ENCODE measurements at regions not wholly inside any gene's neighbourhood (a gene's known extent, or its start where the extent isn't known, plus 50 kb on each side); places are given as distances from the start of the nearest gene placed in this dataset.
"Not testable (repeated sequence)": the region's sequence is repeated elsewhere in the genome, so short reads cannot be mapped to it uniquely, and the experiment has no call there.

DNA sequence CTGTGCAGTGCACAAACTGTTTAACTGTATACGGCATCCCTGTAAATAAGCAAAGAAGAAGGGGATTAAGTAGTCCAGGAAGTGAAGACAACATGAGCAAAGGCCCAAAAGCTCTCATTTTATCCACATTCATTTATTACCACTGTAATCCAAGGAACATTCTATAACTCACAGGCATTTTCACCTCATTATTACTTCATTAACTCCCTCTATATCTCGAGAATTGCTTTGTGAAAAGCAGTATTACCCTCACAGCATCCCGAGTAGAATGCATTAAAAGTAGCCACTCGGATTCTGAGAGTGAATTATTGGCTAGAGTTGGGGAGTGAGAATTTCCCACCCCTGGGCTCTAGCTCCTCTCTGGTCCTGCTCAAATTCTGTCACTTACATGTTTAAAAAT lies 51.0 kb upstream of the CHCHD3 start:
- in situ Hi-C loops (cut with HindIII; ENCODE audit: low sequenced_read_pairs): no loop called here

DNA sequence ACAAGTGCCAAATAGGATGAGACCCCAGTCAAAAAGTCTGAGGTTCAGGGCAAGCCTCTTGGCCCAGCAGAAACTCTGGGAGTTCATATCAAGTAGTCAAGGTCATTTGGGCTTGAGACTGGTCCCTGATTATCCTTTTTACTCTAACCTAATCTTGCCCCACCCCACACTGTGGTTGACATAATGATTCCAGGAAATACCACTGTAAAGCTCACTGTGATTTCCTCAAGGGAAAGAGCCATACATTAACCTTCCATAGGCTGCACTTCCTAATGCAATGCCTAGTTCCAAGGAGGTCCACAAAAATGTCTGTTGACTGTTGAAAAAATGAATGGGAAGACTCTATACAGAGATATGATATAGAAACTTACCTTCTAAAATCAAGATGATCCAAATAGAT lies 52.9 kb upstream of the CHCHD3 start:
- in situ Hi-C loops (cut with HindIII; ENCODE audit: low sequenced_read_pairs): loop anchor here (5.0 kb wide), 1 partner anchor 48 kb away; no protein-coding TSS in a partner anchor

DNA sequence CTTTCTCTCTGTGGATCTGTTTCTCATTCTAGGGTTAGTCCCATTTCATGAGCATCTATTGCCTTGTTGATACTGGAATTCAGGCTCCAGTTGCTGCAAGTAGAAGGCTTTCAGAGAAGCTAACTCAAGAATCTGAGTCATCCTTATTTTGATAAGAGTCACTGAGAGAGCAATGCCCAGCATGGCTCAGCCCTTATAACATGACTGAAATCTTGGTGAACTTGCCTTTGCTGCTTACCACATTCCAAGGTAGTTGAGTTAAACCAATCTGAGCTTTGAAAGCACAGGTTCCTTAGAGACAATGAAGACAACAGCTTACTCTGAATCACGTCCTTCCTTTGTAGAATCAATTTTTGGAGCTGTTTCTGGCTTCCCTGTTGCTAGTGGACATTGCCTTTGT lies 53.6 kb upstream of the CHCHD3 start:
- in situ Hi-C loops (cut with HindIII; ENCODE audit: low sequenced_read_pairs): loop anchor here (5.0 kb wide), 1 partner anchor 48 kb away; no protein-coding TSS in a partner anchor

DNA sequence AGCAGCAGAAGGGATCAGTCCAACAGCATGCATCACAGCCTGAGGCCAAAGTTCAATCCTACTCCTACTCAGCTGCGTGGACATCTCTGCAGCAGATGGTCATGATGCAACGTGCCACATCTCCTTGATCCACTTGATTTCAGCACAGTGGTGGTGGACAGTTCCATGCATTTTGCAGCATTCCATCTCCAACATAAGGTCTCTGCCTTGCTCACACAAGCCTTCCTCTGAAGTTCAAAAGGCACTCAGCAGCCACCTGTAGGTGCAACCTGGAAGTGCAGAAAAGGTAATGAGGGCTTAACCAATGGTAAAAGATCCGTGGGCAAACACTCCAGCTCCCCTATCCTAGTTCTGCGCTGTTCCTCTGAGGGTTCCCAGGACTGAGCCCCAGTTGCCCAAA lies 57.5 kb upstream of the CHCHD3 start:
- in situ Hi-C loops (cut with HindIII; ENCODE audit: low sequenced_read_pairs): loop anchor here (5.0 kb wide), 1 partner anchor 52 kb away; no protein-coding TSS in a partner anchor

DNA sequence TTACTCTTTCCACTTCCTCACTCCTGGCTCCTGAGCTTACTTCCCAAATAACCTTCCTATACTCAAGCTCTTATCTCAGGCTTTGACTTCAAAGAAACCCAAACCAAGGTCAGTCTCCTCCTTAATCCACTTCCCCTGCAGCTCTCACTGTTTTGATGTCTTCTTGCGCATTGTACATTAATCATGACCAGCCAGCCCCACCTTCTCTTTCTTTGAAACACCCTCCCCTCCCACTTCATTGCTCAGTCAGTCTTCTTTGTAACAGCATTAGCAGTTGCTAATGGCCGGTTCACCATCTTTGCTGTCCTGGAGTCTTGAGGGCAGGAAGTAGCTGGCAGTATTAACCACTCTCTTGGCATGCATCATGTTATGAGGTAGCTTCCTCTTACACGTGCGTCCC lies 57.9 kb upstream of the CHCHD3 start:
- in situ Hi-C loops (cut with HindIII; ENCODE audit: low sequenced_read_pairs): loop anchor here (5.0 kb wide), 1 partner anchor 52 kb away; no protein-coding TSS in a partner anchor

DNA sequence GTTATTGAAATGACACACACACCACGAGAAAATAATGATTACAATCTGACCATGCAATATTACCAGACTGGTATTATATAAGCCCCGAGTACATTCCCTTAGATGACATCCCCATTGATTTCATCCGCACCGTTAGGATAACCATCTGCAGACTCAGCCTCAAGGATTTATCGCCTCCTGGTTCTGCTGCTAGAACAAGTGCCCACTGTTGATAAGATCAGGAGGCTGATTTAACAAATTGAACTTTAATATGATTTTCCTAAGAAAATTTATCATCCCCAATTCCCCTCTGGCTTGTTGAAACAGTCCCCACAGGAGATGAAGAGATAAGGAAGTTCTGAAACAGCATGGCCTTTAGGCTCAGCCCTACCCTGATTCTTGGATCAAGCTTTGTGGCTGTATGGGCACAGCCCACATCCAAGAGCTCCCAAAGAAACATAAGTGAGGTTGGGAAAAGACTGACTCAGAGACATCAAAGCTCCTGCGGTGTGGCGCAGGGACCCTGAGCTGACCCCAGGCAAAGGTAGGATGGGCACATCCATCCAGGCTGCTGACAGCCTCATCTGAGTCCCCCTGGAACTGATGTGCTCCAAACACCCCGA lies 59.2 kb upstream of the CHCHD3 start:
- in situ Hi-C loops (cut with HindIII; ENCODE audit: low sequenced_read_pairs): no loop called here

DNA sequence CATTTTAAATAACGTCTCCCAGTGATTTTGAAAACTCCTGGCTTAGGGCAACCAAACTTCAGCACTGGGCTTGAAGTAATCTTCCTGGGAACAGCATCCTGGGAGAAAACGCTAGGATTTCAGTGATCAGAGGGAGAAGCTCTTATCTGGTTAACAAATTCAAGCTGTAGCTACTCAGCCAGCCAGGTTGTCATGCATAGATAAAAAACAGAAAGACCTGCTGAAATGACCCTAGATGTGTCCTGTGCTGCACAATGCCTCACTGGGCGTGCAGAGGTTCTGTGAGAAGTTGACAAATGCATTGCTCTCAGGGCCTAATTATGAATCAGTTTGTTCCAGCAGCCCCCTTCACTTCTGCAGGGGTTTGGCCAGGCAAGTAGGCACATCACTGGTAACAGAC lies 68.9 kb upstream of the CHCHD3 start:
- in situ Hi-C loops (cut with HindIII; ENCODE audit: low sequenced_read_pairs): no loop called here

DNA sequence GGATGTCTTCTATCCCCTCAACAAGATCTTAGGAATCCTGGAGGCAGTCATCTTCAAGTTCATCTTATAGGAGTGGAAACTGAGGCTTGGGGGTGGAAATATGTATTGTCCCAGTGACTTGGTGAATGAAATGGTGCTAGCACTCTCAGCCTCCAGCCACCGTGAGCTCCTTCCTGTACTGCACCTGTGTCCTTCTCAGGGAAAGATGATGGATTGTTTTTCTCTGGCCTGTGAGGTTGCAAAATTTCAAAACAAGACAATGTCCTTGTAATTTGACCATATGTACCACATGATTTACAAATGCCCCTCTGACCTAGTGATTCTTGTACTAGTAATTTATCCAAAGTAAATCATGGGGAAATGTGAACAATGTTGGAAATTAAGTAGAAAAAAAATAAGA lies 71.0 kb upstream of the CHCHD3 start:
- in situ Hi-C loops (cut with HindIII; ENCODE audit: low sequenced_read_pairs): no loop called here

DNA sequence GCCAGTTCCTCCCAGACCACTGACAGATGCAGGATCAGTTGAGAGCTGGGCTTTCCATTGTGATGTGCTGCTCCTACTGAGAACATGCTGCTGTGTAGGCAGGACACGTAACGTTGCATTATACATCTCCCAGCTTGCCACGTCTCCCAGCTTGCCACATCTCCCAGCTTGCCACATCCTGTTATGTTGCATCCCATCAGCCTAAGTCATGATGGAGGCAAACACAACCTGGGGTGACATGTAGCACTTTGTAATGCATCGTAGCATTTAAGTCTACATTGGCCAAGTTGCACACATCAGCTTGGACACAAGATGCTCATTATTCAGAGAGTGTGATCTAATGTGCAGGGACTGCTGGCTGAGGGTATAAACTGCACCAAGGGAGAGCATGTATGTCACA lies 73.3 kb upstream of the CHCHD3 start:
- in situ Hi-C loops (cut with HindIII; ENCODE audit: low sequenced_read_pairs): no loop called here

DNA sequence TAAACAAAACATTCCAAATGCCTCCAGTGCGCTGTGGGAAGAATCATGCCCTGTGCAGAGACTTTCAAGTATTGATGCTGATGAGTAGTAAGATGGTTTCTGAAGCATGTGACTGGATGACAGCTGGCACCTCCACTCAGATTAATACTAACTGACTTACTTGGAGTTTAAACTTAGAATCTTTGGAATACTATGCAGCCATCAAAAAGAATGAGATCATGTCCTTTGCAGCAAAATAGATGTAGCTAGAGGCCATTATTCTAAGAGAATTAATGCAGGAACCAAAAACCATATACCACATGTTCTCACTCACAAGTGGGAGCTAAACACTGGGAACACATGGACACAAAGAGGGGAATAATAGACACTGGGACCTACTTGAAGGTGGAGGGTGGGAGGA lies 73.8 kb upstream of the CHCHD3 start:
- in situ Hi-C loops (cut with HindIII; ENCODE audit: low sequenced_read_pairs): no loop called here

DNA sequence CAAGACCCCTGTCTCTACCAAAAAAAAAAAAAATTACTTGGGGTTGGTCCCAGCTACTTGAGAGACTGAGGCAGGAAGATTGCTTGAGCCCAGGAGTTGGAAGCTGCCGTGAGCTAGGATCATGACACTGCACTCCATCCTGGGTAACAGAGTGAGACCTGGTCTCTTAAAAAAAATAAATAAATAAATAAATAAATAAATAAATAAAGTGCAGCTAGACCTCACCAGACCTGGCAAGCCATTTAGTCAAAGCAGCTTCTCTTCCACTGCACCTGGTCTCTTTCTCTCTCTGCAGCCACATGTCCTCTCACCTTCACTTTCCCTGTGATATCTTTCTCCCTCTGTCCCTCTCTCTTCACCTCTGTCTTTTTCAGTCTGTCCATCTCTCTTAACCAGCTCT lies 75.2 kb upstream of the CHCHD3 start:
- in situ Hi-C loops (cut with HindIII; ENCODE audit: low sequenced_read_pairs): no loop called here

DNA sequence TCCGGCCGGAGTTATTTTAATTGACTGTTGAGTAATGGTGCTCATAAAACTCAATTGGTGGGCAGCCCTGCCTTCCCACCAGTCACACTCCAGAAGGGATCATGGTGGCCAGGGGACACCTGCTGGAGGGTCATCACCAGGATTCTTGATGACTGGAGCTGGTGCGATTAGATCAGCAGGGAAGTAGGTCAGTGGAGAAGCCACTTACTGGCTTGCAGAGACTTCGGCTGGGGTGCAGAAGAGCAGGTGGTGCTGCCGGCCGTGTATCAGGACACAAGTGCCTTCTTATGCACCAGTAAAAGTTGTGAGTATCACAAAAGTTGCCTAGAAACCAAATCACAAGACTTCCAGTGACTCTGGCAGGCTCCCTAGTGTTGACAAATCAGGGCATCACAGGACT lies 82.6 kb upstream of the CHCHD3 start:
- in situ Hi-C loops (cut with HindIII; ENCODE audit: low sequenced_read_pairs): no loop called here

DNA sequence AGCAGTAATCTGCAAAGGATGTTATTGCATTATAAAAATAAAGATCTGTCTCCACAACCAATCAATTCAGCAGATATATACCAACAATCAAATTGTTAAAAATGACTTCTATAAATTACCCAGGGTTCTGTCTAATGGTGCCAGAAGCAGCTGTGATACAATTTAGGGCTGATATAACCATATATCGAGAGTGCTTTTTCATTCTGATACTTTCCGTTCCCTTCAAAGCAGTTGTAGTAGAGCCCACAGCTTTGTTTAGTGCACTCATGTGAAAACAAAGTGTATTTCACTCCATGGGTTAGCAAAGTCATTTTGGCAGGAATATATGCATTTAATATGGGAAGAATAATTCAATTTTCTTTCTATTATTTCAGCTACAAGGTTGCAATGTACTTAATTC lies 83.1 kb upstream of the CHCHD3 start:
- in situ Hi-C loops (cut with HindIII; ENCODE audit: low sequenced_read_pairs): no loop called here

DNA sequence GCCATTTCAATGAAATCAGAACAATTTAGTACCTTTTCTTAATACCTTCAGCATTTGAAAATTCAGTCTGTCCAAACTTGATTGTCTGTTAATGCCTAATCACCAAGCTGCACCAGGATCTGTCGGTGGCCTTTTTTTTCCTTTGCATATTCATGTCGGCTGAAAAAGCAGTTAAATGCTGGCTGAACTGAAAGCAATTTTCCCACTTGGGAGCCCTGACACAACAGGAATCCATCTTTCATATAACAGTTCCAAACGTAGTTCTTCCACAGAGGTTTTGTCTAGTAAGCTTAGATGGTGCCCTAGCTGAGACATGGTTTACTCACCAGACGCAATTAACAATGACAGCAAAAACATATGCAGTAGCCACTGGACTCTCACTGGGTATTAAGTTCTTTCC lies 83.6 kb upstream of the CHCHD3 start:
- in situ Hi-C loops (cut with HindIII; ENCODE audit: low sequenced_read_pairs): no loop called here

DNA sequence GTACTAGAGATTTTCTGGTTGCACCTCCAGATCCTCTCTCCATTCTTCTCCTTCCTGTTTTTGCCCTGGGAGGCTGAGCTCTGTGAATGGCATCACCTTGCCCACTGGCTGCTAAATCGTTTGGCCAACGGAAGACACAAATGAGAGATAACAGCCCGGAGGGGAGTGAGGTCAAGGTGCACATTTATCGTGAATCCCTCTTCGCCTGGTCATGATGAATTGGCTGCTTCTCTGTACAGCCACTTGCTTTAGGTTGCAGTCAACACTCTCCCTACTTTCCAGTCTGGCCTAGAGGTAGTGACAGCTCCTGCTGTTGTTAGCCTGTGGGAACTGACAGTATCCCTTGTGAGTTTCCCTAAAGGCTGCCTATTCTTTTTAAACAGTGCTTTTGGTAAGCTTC lies 85.4 kb upstream of the CHCHD3 start:
- in situ Hi-C loops (cut with HindIII; ENCODE audit: low sequenced_read_pairs): no loop called here

DNA sequence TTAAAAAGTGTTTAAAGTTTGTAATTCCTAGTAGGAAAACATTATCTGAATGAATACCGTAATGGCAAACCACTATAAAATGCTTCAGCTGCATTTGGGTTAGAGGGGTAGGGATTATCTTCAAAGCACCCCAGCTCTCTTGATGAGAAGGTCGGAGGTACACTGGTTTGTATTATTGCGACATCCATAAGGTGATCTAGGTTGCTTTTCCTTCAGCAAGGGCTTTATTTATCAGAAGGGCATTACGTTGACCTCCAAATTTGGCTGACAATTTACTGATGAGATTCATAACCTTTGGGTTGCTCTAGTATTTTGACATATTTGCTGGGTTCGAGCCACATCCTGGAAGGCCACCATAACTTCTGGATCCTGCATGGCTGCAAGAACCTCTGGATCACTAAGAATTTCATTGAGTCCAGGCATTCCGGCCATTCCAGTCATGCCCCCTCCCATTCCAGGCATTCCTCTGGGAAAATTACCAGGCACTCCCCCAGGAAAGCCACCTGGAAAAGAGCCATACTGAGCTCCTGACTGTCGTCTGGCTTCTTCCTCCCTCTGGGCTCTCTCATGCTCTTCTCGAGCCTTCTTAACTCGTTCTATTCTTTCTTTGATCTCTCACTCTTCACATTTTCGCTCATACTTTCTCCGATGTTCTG lies 83.6 kb upstream of the EXOC4 start:
- in situ Hi-C loops (cut with HindIII; ENCODE audit: low sequenced_read_pairs): not testable (repeated sequence)

DNA sequence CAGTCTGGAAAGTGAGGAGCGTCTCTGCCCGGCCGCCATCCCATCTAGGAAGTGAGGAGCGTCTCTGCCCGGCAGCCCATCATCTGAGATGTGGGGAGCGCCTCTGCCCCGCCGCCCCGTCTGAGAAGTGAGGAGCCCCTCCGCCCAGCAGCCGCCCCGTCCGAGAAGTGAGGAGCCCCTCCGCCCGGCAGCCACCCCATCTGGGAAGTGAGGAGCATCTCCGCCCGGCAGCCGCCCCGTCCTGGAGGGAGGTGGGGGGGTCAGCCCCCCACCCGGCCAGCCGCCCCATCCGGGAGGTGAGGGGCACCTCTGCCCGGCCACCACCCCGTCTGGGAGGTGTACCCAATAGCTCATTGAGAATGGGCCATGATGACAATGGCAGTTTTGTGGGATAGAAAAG lies 75.4 kb upstream of the EXOC4 start:
- in situ Hi-C loops (cut with HindIII; ENCODE audit: low sequenced_read_pairs): not testable (repeated sequence)

DNA sequence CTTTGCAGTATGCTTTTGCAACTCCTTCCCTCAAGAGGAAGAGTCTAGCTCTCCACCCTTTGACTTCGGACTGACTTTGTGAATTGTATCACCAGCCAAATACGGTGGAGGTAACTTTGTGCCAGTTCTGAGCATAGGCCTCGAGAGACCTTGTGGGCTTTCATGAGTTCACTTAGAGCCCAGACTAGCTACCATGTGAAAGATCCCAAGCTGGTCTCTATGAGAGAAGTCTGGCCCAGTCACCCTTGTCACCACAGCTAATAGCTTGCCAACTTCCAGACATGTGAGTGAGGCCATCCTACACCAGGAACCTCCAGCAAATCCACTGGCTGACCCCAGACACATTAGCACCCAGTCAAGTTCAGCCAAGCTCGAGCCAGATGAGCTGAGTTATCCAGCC lies 72.2 kb upstream of the EXOC4 start:
- in situ Hi-C loops (cut with HindIII; ENCODE audit: low sequenced_read_pairs): no loop called here

DNA sequence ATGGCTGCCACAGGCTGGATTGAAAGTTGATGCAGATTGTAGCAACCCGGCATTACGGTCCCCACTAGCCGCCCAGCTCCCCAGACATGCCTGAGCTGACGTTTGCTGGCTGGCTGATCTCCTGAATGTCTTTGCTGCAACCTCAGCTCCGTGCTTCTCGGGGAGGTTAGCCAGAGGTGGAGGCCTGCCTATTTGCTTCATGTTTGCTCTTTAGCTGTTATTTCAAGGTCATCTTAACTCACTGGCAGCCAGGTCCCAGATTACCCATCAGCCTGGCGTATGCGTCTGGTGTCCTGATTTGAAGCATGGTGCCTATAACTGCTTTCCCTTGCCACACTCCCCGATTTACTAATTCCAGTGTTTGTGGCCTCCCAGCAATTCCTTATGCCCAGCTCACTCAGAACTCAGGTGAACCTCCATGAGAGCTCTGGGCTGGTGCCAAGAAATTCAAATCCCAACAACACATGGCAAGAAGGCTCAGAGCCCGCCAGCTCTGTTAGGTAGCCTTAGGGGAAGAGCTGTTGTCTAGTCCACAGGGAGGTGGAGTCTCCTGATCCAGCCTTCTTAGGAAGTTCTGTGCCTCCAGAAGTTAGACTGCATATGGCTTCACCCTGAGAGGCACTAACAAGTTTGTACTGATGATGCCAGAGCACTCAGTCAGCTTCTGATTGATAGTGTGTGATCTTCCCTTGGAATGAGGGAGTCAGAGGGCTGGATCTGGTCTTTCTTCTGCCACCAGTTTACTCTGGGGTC lies 69.7 kb upstream of the EXOC4 start:
- in situ Hi-C loops (cut with HindIII; ENCODE audit: low sequenced_read_pairs): no loop called here

DNA sequence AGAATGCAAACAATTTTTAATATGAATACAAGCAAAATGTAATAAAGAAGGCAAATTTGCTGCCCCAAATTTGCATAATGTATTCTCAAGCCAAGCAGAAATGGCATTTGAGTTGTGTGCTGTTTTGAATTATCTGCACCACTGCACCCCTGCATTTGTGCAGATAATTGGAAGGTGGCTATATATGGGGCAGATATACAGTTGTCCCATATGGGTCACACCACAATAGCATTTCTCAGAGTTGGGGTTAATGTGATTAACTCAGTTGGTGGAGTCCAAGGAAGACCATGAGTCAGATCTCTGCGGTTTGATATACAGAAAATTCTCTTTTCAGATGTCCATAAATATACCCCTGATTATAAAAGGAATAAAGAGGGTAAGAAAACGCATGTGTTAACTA lies 68.9 kb upstream of the EXOC4 start:
- in situ Hi-C loops (cut with HindIII; ENCODE audit: low sequenced_read_pairs): no loop called here

DNA sequence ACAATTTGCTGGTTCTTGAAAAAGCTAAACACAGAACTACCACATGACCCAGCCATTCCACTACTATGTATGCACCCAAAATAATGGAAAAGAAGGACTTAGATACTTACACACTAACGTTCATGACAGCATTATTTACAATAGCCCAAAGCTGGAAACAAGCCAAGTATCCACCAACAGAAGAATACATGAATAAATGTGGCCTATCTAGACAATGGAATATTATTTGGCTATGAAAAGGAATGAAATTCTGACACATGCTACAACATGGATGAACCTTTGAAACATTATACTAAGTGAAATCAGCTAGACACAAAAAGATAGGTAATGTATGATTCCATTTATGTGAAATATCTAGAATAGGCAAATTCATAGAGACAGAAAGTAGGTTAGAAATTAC lies 67.4 kb upstream of the EXOC4 start:
- in situ Hi-C loops (cut with HindIII; ENCODE audit: low sequenced_read_pairs): no loop called here

DNA sequence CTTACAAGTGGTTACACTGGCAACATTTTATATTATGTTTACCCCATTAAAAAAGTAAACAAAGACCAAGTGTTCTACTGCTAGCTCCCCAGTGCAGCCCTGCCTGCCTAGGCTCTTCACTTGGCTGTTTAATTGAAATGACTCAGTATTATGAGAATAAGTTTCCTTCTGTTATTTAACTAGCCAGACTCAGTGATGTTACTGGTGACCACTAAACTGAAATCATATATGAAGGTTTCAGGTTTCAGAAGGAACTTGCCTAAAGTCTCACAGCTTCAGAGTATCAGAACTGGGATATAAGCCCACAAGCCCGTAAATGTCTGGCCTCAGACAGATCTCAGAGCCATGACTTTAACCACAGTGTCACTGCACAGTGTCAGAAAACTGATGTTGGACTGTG lies 66.8 kb upstream of the EXOC4 start:
- in situ Hi-C loops (cut with HindIII; ENCODE audit: low sequenced_read_pairs): no loop called here
